ENCODE measurements at regions not wholly inside any gene's neighbourhood (a gene's known extent, or its start where the extent isn't known, plus 50 kb on each side); places are given as distances from the start of the nearest gene placed in this dataset.

DNA sequence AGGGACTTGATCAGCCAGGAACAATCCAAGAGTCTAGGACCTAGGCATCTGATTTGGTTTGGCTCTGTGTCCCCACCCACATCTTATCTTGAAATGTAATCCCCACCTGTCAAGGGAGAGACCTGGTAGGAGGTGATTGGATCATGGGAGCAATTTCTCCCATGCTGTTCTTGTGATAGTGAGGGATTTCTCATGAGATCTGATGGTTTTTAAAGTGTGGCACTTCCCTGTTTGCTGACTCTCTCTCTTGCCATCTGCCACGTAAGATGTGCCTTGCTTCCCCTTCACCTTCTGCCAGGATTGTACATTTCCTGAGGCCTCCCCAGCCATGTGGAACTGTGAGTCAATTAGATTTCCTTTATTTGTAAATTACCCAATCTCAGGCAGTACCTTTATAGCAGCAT lies 201.7 kb upstream of the ACTBL2 start:
- Histone ChIP-seq H3K4me3 (ENCODE audit: low read length) (no peak overlapping the region), H3K27ac (ENCODE audit: low read depth, low read length) (no peak overlapping the region), H3K4me2 (ENCODE audit: low read length) (no peak overlapping the region), H3K9me3 (ENCODE audit: control insufficient read depth, insufficient read depth, low read length) (no peaks in the 10 kb centered on the region), H3K4me1 (ENCODE audit: control insufficient read depth, low read length) (no peaks in the 10 kb centered on the region), H3K27me3 (ENCODE audit: control insufficient read depth, low read length) (no peaks in the 10 kb centered on the region), H3K36me3 (ENCODE audit: control insufficient read depth, low read length) (no peaks in the 10 kb centered on the region), H3K79me2 (ENCODE audit: control insufficient read depth, low read length) (no peaks in the 10 kb centered on the region), H3F3A (ENCODE audit: control insufficient read depth, insufficient read depth) (no peaks in the 10 kb centered on the region), H4K20me1 (ENCODE audit: control insufficient read depth, insufficient read depth, low read depth, low read length) (no peaks in the 10 kb centered on the region), H3K9me2 (replicated peaks; ENCODE audit: control insufficient read depth, low read length) (no peaks in the 10 kb centered on the region)
- TF ChIP-seq EZH2phosphoT487 (IDR thresholded peaks at IDR 0.05; ENCODE audit: borderline replicate concordance, low read length), result no peak
- TF ChIP-seq, protein P1, sequence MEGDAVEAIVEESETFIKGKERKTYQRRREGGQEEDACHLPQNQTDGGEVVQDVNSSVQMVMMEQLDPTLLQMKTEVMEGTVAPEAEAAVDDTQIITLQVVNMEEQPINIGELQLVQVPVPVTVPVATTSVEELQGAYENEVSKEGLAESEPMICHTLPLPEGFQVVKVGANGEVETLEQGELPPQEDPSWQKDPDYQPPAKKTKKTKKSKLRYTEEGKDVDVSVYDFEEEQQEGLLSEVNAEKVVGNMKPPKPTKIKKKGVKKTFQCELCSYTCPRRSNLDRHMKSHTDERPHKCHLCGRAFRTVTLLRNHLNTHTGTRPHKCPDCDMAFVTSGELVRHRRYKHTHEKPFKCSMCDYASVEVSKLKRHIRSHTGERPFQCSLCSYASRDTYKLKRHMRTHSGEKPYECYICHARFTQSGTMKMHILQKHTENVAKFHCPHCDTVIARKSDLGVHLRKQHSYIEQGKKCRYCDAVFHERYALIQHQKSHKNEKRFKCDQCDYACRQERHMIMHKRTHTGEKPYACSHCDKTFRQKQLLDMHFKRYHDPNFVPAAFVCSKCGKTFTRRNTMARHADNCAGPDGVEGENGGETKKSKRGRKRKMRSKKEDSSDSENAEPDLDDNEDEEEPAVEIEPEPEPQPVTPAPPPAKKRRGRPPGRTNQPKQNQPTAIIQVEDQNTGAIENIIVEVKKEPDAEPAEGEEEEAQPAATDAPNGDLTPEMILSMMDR (IDR thresholded peaks at IDR 0.05; ENCODE audit: low read depth, low read length, poor library complexity, severe bottlenecking), result no peak

DNA sequence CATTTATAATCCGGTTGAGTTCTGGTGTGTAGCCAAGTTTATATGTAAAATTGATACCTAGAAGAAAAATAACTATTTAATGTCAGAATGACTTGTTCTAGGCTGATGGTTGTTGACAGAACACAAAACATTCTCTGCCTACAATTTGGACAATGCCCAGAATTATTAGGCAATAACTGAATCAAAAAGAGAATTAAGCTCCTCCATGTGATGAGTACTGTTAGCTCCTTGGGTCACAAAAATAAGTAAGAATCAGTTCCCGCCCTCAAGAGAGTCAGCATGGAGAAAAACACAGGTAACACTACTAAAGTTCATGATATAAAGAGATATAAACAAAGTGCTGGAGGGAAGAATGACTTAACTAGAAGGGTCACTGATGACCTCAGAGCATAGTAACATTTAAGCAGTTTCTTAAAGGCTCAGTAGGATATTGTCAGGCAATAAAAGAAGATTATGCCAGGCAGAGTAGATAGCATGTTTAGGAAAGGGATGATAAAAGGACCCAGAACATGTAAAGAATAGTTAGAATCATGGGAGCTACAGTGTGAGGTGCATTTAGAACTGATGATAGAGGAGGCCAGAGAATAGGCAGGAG lies 200.5 kb upstream of the ACTBL2 start:
- Histone ChIP-seq H3K4me2 (ENCODE audit: low read length) (no peak overlapping the region), H3K4me3 (ENCODE audit: low read length) (no peak overlapping the region), H3K9me2 (replicated peaks; ENCODE audit: control insufficient read depth, low read length) (no peaks in the 10 kb centered on the region), H3K27ac (ENCODE audit: low read depth, low read length) (no peak overlapping the region), H3F3A (ENCODE audit: control insufficient read depth, insufficient read depth) (no peaks in the 10 kb centered on the region), H3K4me1 (ENCODE audit: control insufficient read depth, low read length) (no peaks in the 10 kb centered on the region), H3K27me3 (ENCODE audit: control insufficient read depth, low read length) (no peaks in the 10 kb centered on the region), H3K9me3 (ENCODE audit: control insufficient read depth, insufficient read depth, low read length) (no peaks in the 10 kb centered on the region), H3K79me2 (ENCODE audit: control insufficient read depth, low read length) (no peaks in the 10 kb centered on the region), H3K36me3 (ENCODE audit: control insufficient read depth, low read length) (no peaks in the 10 kb centered on the region), H4K20me1 (ENCODE audit: control insufficient read depth, insufficient read depth, low read depth, low read length) (no peaks in the 10 kb centered on the region)
- no peak for TF ChIP-seq EZH2phosphoT487 (IDR thresholded peaks at IDR 0.05; ENCODE audit: borderline replicate concordance, low read length)
- TF ChIP-seq, protein P1 (IDR thresholded peaks at IDR 0.05; ENCODE audit: low read depth, low read length, poor library complexity, severe bottlenecking), result no peak

DNA sequence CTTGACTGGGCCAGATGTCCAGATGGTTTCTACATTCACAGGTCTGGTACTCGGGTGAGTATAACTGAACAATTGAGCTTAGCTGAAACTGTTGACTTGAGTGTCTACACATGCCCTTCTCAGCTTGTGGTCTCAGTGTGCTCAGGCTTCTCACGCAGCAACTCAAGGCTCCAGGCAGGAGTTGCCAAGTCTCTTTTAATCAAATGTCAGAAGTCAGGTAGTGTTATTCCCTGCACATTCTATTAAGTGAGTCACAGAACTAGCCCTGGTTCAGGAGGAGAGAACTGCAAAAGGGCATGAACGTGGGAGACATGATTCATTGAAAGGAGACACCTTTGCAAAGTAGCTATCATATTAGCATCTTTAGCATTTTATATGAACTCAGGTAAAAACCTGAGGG lies 199.3 kb upstream of the ACTBL2 start:
- H3K79me2 ChIP-seq (ENCODE audit: control insufficient read depth, low read length), result no peaks in the 10 kb centered on the region
- no peak overlapping the region for H3K4me3 ChIP-seq (ENCODE audit: low read length)
- TF ChIP-seq EZH2phosphoT487 (IDR thresholded peaks at IDR 0.05; ENCODE audit: borderline replicate concordance, low read length), result no peak
- TF ChIP-seq, protein P1 (IDR thresholded peaks at IDR 0.05; ENCODE audit: low read depth, low read length, poor library complexity, severe bottlenecking), result no peak
- no peaks in the 10 kb centered on the region for H3F3A ChIP-seq (ENCODE audit: control insufficient read depth, insufficient read depth)
- no peaks in the 10 kb centered on the region for H4K20me1 ChIP-seq (ENCODE audit: control insufficient read depth, insufficient read depth, low read depth, low read length)
- H3K27me3 ChIP-seq (ENCODE audit: control insufficient read depth, low read length), result no peaks in the 10 kb centered on the region
- no peaks in the 10 kb centered on the region for H3K36me3 ChIP-seq (ENCODE audit: control insufficient read depth, low read length)
- H3K4me2 ChIP-seq (ENCODE audit: low read length), result no peak overlapping the region
- no peak overlapping the region for H3K27ac ChIP-seq (ENCODE audit: low read depth, low read length)
- H3K4me1 ChIP-seq (ENCODE audit: control insufficient read depth, low read length), result no peaks in the 10 kb centered on the region
- no peaks in the 10 kb centered on the region for H3K9me3 ChIP-seq (ENCODE audit: control insufficient read depth, insufficient read depth, low read length)
- H3K9me2 ChIP-seq (replicated peaks; ENCODE audit: control insufficient read depth, low read length), result no peaks in the 10 kb centered on the region

Measured in DOHH2 (cell line).